Activated naive CD8-positive, alpha-beta T cell treated with anti-CD3 and anti-CD28 coated beads for 36 hours (primary cell): ENCODE measurements at regions not wholly inside any gene's neighbourhood (a gene's known extent, or its start where the extent isn't known, plus 50 kb on each side); places are given as distances from the start of the nearest gene placed in this dataset.

Source experiments
- DNase-seq: peaks from one replicate; pipeline ENCODE4 v3.0.0; 2021
- H3K27ac Mint-ChIP-seq: one replicate; pipeline ENCODE4 v1.8.0; 2022; ENCODE audit warnings: mild to moderate bottlenecking, moderate library complexity, mixed read lengths
- H3K27me3 Mint-ChIP-seq: one replicate; pipeline ENCODE4 v1.8.0; 2022; ENCODE audit warnings: mild to moderate bottlenecking, mixed read lengths
- H3K36me3 Mint-ChIP-seq: one replicate; pipeline ENCODE4 v1.8.0; 2021; ENCODE audit warnings: mild to moderate bottlenecking, mixed read lengths
- H3K4me1 Mint-ChIP-seq: one replicate; pipeline ENCODE4 v1.8.0; 2021; ENCODE audit warnings: mixed read lengths
- H3K4me3 Mint-ChIP-seq: one replicate; pipeline ENCODE4 v1.8.0; 2022; ENCODE audit warnings: mild to moderate bottlenecking, moderate library complexity, mixed read lengths
- H3K9me3 Mint-ChIP-seq: one replicate; pipeline ENCODE4 v1.8.0; 2022; ENCODE audit warnings: mixed read lengths

GRCh38 chr12:84764001-84764400 lies 148.6 kb downstream of the SLC6A15 start:
- H3K36me3 Mint-ChIP-seq: no peaks in the 10 kb centered on the region
- no peaks in the 10 kb centered on the region for H3K9me3 Mint-ChIP-seq
- H3K27ac Mint-ChIP-seq: no peak overlapping the region
- DNase-seq: no peak
- no peaks in the 10 kb centered on the region for H3K4me1 Mint-ChIP-seq
- H3K27me3 Mint-ChIP-seq: no peaks in the 10 kb centered on the region
- no peak overlapping the region for H3K4me3 Mint-ChIP-seq

- no peaks in the 10 kb centered on the region for H3K36me3 Mint-ChIP-seq
- no peaks in the 10 kb centered on the region for H3K27me3 Mint-ChIP-seq
- DNase-seq: no peak
- H3K4me1 Mint-ChIP-seq: no peaks in the 10 kb centered on the region
- no peak overlapping the region for H3K27ac Mint-ChIP-seq
- no peaks in the 10 kb centered on the region for H3K9me3 Mint-ChIP-seq
- H3K4me3 Mint-ChIP-seq: no peak overlapping the region
These were observed 149.5 kb downstream of the SLC6A15 start for GRCh38 chr12:84763107-84763506.

GRCh38 chr12:84760091-84760865 lies 152.3 kb downstream of the SLC6A15 start:
- H3K9me3 Mint-ChIP-seq: no peaks in the 10 kb centered on the region
- H3K4me1 Mint-ChIP-seq: no peaks in the 10 kb centered on the region
- H3K4me3 Mint-ChIP-seq: no peak overlapping the region
- no peaks in the 10 kb centered on the region for H3K27me3 Mint-ChIP-seq
- H3K36me3 Mint-ChIP-seq: no peaks in the 10 kb centered on the region
- H3K27ac Mint-ChIP-seq: no peak overlapping the region
- no peak for DNase-seq

GRCh38 chr12:84757978-84758377 lies 154.6 kb downstream of the SLC6A15 start:
- no peak overlapping the region for H3K4me3 Mint-ChIP-seq
- H3K27ac Mint-ChIP-seq: no peak overlapping the region
- H3K36me3 Mint-ChIP-seq: no peaks in the 10 kb centered on the region
- H3K4me1 Mint-ChIP-seq: no peaks in the 10 kb centered on the region
- no peak for DNase-seq
- no peaks in the 10 kb centered on the region for H3K9me3 Mint-ChIP-seq
- no peaks in the 10 kb centered on the region for H3K27me3 Mint-ChIP-seq

- no peaks in the 10 kb centered on the region for H3K36me3 Mint-ChIP-seq
- no peak for DNase-seq
- H3K4me1 Mint-ChIP-seq: no peaks in the 10 kb centered on the region
These were observed 155.6 kb downstream of the SLC6A15 start for GRCh38 chr12:84756961-84757360.

GRCh38 chr12:84745127-84745526 lies 167.5 kb downstream of the SLC6A15 start:
- Mint-ChIP-seq H3K4me3 (no peak overlapping the region), H3K27me3 (no peaks in the 10 kb centered on the region), H3K36me3 (no peaks in the 10 kb centered on the region), H3K4me1 (no peaks in the 10 kb centered on the region), H3K27ac (no peak overlapping the region), H3K9me3 (no peaks in the 10 kb centered on the region)
- DNase-seq: no peak

More at GRCh38 chr12:84756961-84757360, 155.6 kb downstream of the SLC6A15 start:
- Mint-ChIP-seq H3K27me3 (no peaks in the 10 kb centered on the region), H3K27ac (no peak overlapping the region), H3K9me3 (no peaks in the 10 kb centered on the region), H3K4me3 (no peak overlapping the region)

- DNase-seq: no peak
- no peaks in the 10 kb centered on the region for H3K36me3 Mint-ChIP-seq
- no peak overlapping the region for H3K4me3 Mint-ChIP-seq
- no peak overlapping the region for H3K27ac Mint-ChIP-seq
- no peaks in the 10 kb centered on the region for H3K9me3 Mint-ChIP-seq
- H3K4me1 Mint-ChIP-seq: no peaks in the 10 kb centered on the region
- no peaks in the 10 kb centered on the region for H3K27me3 Mint-ChIP-seq
These were observed 170.9 kb downstream of the SLC6A15 start for GRCh38 chr12:84741692-84742091.

- Mint-ChIP-seq H3K27me3 (no peaks in the 10 kb centered on the region), H3K36me3 (no peaks in the 10 kb centered on the region), H3K4me3 (no peak overlapping the region), H3K4me1 (no peaks in the 10 kb centered on the region), H3K9me3 (no peaks in the 10 kb centered on the region), H3K27ac (no peak overlapping the region)
- DNase-seq: no peak
These were observed 171.6 kb downstream of the SLC6A15 start for GRCh38 chr12:84741031-84741430.

GRCh38 chr12:84740602-84741001 lies 172.0 kb downstream of the SLC6A15 start:
- no peaks in the 10 kb centered on the region for H3K4me1 Mint-ChIP-seq
- H3K27ac Mint-ChIP-seq: no peak overlapping the region
- no peaks in the 10 kb centered on the region for H3K27me3 Mint-ChIP-seq

GRCh38 chr12:84738481-84738972 lies 174.1 kb downstream of the SLC6A15 start:
- no peak for DNase-seq
- H3K4me3 Mint-ChIP-seq: no peak overlapping the region
- H3K27ac Mint-ChIP-seq: no peak overlapping the region
- H3K4me1 Mint-ChIP-seq: no peaks in the 10 kb centered on the region
- H3K36me3 Mint-ChIP-seq: no peaks in the 10 kb centered on the region
- no peaks in the 10 kb centered on the region for H3K9me3 Mint-ChIP-seq
- H3K27me3 Mint-ChIP-seq: no peaks in the 10 kb centered on the region

More at GRCh38 chr12:84740602-84741001, 172.0 kb downstream of the SLC6A15 start:
- H3K9me3 Mint-ChIP-seq: no peaks in the 10 kb centered on the region
- no peak for DNase-seq
- no peak overlapping the region for H3K4me3 Mint-ChIP-seq
- H3K36me3 Mint-ChIP-seq: no peaks in the 10 kb centered on the region

- no peaks in the 10 kb centered on the region for H3K36me3 Mint-ChIP-seq
These were observed 179.7 kb downstream of the SLC6A15 start for GRCh38 chr12:84732828-84733340.

GRCh38 chr12:84730561-84731162 lies 181.9 kb downstream of the SLC6A15 start:
- H3K4me1 Mint-ChIP-seq: no peaks in the 10 kb centered on the region

More at GRCh38 chr12:84732828-84733340, 179.7 kb downstream of the SLC6A15 start:
- H3K27me3 Mint-ChIP-seq: no peaks in the 10 kb centered on the region
- no peak overlapping the region for H3K4me3 Mint-ChIP-seq
- no peak overlapping the region for H3K27ac Mint-ChIP-seq
- DNase-seq: no peak
- H3K4me1 Mint-ChIP-seq: no peaks in the 10 kb centered on the region
- no peaks in the 10 kb centered on the region for H3K9me3 Mint-ChIP-seq

GRCh38 chr12:84727961-84728360 lies 184.6 kb downstream of the SLC6A15 start:
- Mint-ChIP-seq H3K36me3 (no peaks in the 10 kb centered on the region), H3K4me1 (no peaks in the 10 kb centered on the region), H3K9me3 (no peaks in the 10 kb centered on the region), H3K27ac (no peak overlapping the region), H3K4me3 (no peak overlapping the region), H3K27me3 (no peaks in the 10 kb centered on the region)
- DNase-seq: no peak

More at GRCh38 chr12:84730561-84731162, 181.9 kb downstream of the SLC6A15 start:
- no peaks in the 10 kb centered on the region for H3K9me3 Mint-ChIP-seq
- no peaks in the 10 kb centered on the region for H3K27me3 Mint-ChIP-seq
- no peak for DNase-seq
- no peak overlapping the region for H3K4me3 Mint-ChIP-seq
- no peaks in the 10 kb centered on the region for H3K36me3 Mint-ChIP-seq
- no peak overlapping the region for H3K27ac Mint-ChIP-seq

GRCh38 chr12:84726780-84727179 lies 185.8 kb downstream of the SLC6A15 start:
- Mint-ChIP-seq H3K4me3 (no peak overlapping the region), H3K27ac (no peak overlapping the region), H3K9me3 (no peaks in the 10 kb centered on the region), H3K4me1 (no peaks in the 10 kb centered on the region), H3K27me3 (no peaks in the 10 kb centered on the region), H3K36me3 (no peaks in the 10 kb centered on the region)
- no peak for DNase-seq

- H3K4me3 Mint-ChIP-seq: no peak overlapping the region
- no peak for DNase-seq
- no peaks in the 10 kb centered on the region for H3K27me3 Mint-ChIP-seq
- H3K27ac Mint-ChIP-seq: no peak overlapping the region
- H3K4me1 Mint-ChIP-seq: no peaks in the 10 kb centered on the region
- H3K9me3 Mint-ChIP-seq: no peaks in the 10 kb centered on the region
- no peaks in the 10 kb centered on the region for H3K36me3 Mint-ChIP-seq
These were observed 188.6 kb downstream of the SLC6A15 start for GRCh38 chr12:84723988-84724387.
